ENCODE measurements at regions not wholly inside any gene's neighbourhood (a gene's known extent, or its start where the extent isn't known, plus 50 kb on each side); places are given as distances from the start of the nearest gene placed in this dataset.

- no peak overlapping the region for H3K27ac ChIP-seq
- no peak for TF ChIP-seq CTCF (IDR thresholded peaks at IDR 0.05)
- TF ChIP-seq ZFX (IDR thresholded peaks at IDR 0.05; ENCODE audit: borderline replicate concordance), result no peak
Observed at GRCh38 chr4:28247805-28248204, 1387.2 kb downstream of the STIM2 start.

GRCh38 chr4:28248269-28248668 lies 1387.6 kb downstream of the STIM2 start:
- no peak overlapping the region for H3K27ac ChIP-seq
- TF ChIP-seq ZFX (IDR thresholded peaks at IDR 0.05; ENCODE audit: borderline replicate concordance), result no peak
- no peak for TF ChIP-seq CTCF (IDR thresholded peaks at IDR 0.05)

DNA sequence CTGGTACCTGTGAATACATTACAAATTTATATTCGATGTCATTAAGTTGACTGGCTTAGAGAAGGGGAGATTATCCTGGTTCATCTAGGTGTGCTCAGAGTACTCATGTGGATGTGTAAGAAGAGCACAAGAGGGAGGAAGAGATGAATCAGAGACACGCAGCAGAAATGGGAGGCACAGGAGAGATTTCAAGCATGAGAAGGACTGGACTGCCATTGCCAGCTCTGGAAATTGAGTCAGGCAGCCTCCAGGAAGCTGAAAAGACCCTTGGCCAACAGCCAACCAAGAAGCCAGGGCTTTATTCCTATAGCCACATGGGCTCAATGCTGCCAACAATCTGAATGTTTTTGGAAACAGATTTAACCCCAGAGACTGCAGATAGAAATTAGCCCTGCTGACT lies 1390.0 kb downstream of the STIM2 start:
- TF ChIP-seq ZFX (IDR thresholded peaks at IDR 0.05; ENCODE audit: borderline replicate concordance), result no peak
- no peak for TF ChIP-seq CTCF (IDR thresholded peaks at IDR 0.05)
- no peak overlapping the region for H3K27ac ChIP-seq

DNA sequence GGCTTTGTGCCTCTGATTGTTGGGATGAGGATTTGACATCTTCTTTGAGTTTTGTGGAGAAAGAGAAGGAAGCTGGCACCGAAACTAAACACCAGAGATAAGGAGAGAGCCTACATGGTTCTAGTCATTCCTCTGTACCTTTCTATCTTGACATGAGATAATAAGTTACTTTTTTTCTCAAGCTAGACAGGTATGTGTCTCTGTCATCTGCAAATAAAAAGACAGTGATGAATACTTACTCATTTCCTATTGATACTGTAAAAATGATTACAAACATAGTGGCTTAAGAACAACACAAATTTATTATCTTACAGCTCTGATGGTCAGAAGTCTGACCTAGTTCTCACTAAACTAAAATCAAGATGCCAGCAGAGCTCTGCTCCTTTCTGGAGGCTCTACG lies 1391.2 kb downstream of the STIM2 start:
- no peak for TF ChIP-seq ZFX (IDR thresholded peaks at IDR 0.05; ENCODE audit: borderline replicate concordance)
- TF ChIP-seq CTCF (IDR thresholded peaks at IDR 0.05), result no peak
- no peak overlapping the region for H3K27ac ChIP-seq

GRCh38 chr4:28254003-28254402 lies 1393.4 kb downstream of the STIM2 start:
- no peak for TF ChIP-seq ZFX (IDR thresholded peaks at IDR 0.05; ENCODE audit: borderline replicate concordance)
- no peak for TF ChIP-seq CTCF (IDR thresholded peaks at IDR 0.05)
- H3K27ac ChIP-seq, result no peak overlapping the region

DNA sequence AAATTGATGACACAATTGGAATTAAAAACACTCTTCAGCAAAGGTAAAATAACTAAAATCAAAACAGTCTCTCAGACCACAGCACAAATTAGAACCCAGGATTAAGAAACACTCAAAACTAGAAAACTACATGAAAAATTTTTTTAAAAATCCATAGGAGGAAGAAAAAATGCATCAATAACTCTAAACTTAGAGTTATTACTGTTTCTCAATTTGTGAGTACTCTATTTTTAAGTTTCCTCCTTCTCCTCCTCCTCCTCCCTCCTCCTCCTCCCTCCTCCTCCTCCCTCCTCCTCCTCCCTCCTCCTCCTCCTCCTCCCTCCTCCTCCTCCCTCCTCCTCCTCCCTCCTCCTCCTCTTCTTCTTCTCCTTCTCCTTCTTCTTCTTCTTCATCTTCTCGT lies 1395.7 kb downstream of the STIM2 start:
- H3K27ac ChIP-seq, result no peak overlapping the region
- TF ChIP-seq ZFX (IDR thresholded peaks at IDR 0.05; ENCODE audit: borderline replicate concordance) (no peak), CTCF (IDR thresholded peaks at IDR 0.05) (no peak)

DNA sequence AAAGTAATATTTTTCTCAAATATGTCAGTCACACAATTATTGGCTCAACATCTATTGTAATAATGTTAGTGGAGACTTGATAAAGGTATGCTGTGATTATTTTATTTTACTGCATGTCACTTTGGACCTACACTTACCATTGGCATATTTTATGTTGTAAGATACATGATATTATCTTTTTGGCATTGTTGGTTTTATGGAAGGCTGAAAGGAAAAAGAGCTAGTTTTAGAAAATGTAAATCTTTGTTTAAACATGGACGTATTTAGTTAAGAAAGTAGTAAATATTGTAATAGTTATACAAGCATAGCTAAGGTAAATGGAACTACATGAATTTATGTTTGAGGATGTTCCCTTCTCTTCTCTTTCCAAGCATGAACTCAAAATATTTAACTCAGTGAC lies 1399.3 kb downstream of the STIM2 start:
- H3K27ac ChIP-seq, result peak overlapping the region; percentile 67
- no peak for TF ChIP-seq CTCF (IDR thresholded peaks at IDR 0.05)
- no peak for TF ChIP-seq ZFX (IDR thresholded peaks at IDR 0.05; ENCODE audit: borderline replicate concordance)
